Lower leg skin (tissue), 3 donors: ENCODE measurements at regions not wholly inside any gene's neighbourhood (a gene's known extent, or its start where the extent isn't known, plus 50 kb on each side); places are given as distances from the start of the nearest gene placed in this dataset.

Experiments used
- CTCF ChIP-seq, 3 donors: fragments of 450-650 bp; IDR thresholded peaks; one replicate each; pipeline ENCODE4 v1.5.1; 2016; ENCODE audit warnings: antibody characterized with exemption in 3 of 3, mild to moderate bottlenecking in 3 of 3, moderate library complexity in 2 of 3
- POLR2A ChIP-seq, 2 donors: fragments of 450-650 bp; IDR thresholded peaks; one replicate each; pipeline ENCODE4 v1.6.1; 2016 to 2017; ENCODE audit warnings: antibody characterized with exemption in 2 of 2, mild to moderate bottlenecking in 1 of 2, moderate library complexity in 1 of 2

GRCh38 chr6:150704447-150705192 lies 104.9 kb downstream of the PLEKHG1 start:
- TF ChIP-seq POLR2A (IDR thresholded peaks at IDR 0.05) = no peak
- no peak for TF ChIP-seq CTCF (IDR thresholded peaks at IDR 0.05)
